ENCODE measurements at regions not wholly inside any gene's neighbourhood (a gene's known extent, or its start where the extent isn't known, plus 50 kb on each side); places are given as distances from the start of the nearest gene placed in this dataset.
A peak's percentile ranks its signal among the peaks of the same experiment; 100 is the strongest.

- no peak for DNase-seq
Observed at GRCh38 chr1:209318181-209319056, 265.1 kb upstream of the CAMK1G start.

GRCh38 chr1:209319057-209319432, 264.5 kb upstream of the CAMK1G start:
- no peak for DNase-seq

DNA sequence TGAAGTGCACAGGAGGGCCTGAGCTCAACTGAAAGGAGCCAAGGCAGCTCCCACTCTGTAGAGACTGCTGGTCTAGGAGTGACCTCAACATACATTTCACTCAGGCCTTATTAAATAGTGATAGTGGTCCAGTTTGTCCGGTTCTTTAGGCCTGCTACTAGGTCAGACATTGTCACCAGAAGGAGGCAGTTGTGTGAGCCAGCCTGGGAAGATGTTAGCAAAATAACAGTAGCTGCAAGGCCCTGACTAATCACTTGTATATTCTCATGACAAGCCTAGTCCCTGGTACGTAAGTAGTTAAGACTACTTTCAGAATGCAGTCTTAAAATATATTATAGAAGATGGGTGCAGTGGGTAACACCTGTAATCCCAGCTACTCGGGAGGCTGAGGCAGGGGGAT, 264.0 kb upstream of the CAMK1G start:
- no peak for DNase-seq

DNA sequence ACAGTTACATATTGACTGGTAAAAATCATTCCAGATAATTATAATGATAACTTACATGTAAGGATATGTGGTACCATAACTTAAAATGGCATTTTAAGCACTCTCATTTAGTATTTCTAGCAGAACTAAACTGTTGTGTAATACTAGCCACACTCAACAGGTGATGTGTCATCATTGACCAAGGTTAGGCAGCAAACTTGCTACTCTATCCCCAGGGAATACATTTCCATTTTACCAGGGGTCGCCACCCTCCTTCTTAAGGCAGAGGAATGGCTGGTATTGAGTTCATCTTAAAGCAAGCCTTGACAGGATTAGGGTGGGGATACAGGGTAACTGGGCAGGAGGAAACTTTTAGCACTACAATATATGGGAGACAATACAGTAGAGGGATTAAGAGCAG, 259.8 kb upstream of the CAMK1G start:
- no peak for DNase-seq

- DNase-seq: no peak
Observed at GRCh38 chr1:209324901-209325871, 258.3 kb upstream of the CAMK1G start.

DNA sequence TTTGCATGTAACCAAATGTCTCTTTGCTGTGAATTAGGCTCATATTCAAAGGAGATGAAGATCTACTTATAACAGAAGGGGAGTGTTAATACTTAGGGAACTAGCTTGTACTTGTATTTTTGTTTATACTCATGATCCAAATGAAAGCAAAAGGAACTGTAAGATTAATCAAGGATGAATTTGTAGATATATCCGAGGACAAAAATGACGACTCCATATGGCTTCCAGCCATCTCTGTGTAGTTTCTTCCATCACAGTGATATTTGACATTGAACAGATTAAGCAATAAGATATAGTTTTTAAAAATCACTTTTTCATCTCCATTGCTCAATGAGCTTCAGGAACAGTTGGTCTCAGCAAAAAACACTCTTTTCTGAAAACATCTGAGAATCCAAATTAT, 257.4 kb upstream of the CAMK1G start:
- no peak for DNase-seq

- DNase-seq: no peak
Observed at GRCh38 chr1:209326831-209327230, 256.7 kb upstream of the CAMK1G start.

DNA sequence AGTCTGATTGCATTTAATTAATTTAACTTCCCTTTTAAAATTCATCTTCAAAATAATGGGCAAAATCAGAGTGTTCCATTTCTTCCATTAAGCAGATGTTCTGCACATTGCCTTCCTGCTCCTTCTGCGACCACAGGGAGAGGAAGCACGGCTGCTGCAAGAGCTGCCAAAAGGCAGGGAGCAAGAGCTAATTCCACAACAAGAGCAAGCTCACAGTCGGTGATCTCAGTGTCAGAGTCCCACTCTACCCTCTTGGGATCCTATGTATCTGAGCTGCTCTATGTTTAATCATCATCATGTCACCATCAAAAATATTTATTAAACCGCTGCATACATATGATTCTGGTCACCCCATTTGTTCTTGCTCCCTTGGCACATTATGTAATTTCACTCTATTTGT, 255.3 kb upstream of the CAMK1G start:
- no peak for DNase-seq

DNA sequence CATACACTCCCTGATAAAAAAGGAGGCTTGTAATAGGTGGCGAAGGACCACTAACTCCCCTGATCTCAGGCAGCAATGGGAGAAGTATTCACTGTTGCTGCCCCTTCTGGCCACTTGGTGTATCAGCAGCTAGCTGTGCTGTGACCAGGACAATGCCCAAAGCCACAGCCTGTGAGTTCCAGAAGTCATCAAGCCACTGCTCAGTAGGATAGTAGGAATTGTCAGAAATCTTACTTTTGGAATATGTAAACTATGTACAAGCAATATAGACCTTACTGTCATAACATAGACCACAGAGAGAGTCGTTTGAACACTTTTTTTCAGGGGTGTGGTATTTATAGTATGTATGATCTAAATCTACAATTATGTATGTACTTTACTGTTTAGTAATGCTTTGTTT, 248.3 kb upstream of the CAMK1G start:
- DNase-seq: peak in 1 of 2 experiments; percentile 3

GRCh38 chr1:209341146-209341545, 242.4 kb upstream of the CAMK1G start:
- no peak for DNase-seq

DNA sequence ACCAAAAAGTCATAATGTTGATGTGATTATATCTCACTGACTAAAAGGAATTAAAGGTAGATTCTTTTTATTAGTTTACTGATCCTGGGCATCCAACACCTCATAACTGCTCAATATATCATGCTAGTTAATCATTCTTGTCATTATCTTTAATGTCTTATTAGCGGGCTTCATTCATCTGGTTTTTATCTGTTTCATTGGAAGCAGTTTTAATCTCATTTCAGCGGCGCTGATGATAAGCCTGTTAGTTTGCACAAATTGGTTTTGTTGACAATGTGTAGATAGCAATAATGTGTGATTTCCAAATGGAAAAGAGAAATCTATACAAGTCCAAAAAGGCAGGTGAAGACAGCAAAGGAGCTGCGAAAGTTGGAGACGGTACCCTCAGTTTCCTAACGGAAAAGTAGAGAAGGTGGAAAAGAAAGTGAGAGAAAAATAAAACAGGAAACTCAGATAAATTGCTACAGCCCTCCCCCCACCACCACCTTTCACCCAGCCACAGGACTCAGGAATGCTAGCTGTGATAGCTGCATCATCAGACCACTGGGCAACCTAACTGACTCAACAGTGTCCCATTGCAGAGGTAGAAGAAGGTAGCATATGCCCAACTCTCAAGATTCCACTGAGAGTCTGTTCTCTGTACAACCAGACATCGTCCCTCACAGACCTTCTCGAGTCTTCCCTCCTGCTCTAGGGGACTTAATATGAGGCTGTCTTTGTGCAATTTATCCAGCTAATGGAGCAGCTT, 241.7 kb upstream of the CAMK1G start:
- DNase-seq: no peak

DNA sequence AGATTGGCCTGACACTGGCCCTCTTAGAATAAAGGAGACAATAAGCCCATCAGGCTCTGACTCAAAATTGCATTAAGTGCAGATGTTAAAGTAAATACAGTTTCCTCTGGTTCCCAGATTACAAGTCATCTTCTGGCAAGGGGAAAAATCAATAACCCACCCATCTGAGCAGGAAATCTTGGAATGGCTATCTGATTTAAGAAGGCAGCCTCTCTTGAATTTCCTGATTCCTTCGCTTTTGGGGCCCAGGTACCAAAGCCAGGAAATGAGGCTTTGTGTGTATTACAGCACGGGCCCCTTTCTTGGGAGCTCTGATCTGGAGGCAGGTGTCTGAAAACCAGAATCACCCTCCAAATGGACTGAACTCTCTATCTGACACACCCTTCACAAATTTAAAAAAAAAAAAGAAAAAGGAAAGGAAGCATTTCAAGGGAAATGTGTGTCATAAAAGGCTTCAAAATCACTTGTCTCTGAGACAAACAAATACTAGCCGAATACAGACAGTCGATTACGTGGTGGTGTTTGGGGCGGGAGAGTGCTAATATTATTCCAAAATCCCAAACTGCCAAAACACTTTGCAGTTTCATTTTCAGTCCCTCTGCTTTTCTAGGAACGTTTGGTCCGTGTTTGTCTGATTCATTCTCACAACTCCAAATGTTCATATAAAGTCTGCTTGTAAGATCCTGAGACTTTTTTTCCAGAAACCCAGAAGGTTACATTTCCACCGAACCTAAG, 240.9 kb upstream of the CAMK1G start:
- DNase-seq: no peak

GRCh38 chr1:209343511-209343910, 240.0 kb upstream of the CAMK1G start:
- no peak for DNase-seq

DNA sequence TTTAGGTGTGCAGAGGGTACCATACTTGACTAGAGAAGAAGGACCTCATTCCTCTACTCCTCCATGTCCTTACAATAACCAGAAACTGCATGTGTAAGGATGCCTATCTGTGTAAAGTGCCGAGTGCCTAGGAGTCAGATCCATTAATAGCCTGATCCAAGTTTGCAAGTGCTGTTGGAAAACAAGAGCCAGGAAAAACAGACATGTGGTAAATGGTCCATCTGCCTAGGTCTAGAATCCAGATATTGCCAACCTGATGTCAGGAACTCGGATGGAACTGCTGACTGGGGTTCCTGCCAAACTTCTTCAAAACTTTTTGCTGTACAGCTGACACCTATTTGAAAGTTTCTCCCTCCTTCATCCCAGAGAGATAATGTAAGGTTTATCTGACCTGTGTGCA, 239.4 kb upstream of the CAMK1G start:
- DNase-seq: no peak

DNA sequence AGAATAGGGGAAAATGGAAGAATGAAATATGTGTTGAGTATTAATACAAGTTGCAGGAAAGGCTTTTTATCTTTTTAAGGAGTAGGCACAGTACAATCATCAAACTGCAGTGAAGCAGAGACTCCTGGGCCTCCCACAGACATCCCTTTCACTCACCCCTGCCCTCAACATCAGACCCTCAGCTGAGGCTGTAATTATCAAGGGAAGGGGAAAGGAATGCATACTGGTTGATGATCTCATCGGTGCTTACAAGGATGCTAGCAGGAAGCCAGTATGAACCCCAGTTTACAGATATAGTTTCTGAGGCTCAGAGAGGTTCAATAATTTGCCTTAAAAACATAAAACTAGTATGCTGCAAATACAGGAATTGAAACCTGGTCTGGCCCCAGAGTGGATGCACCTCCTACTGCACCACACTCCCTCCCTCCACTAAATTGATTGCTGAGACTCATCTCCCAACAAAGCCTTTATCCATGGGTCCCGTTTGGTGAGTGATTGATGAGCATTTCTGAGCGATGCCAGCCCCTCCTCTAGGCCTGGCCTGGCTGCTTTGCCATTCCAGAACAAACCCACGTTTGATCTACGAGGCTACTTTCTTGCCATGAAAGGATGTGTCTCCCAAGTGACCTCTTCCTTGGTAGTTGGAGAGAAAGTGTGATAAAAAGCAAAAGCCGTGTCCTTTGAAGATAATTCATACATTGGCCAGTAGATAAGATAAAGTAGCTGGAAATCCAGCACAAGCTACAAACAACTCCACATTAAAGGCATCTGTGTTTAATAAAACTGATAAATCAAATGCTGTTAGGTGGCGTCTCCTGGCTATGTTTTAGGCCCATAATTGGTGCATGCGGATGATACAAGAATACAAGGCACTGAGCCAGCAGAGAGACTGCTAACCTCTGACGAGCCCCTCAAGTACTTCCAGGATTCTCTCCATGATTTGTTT, 233.9 kb upstream of the CAMK1G start:
- DNase-seq: no peak

- no peak for DNase-seq
Observed at GRCh38 chr1:209353053-209353452, 230.5 kb upstream of the CAMK1G start.

DNA sequence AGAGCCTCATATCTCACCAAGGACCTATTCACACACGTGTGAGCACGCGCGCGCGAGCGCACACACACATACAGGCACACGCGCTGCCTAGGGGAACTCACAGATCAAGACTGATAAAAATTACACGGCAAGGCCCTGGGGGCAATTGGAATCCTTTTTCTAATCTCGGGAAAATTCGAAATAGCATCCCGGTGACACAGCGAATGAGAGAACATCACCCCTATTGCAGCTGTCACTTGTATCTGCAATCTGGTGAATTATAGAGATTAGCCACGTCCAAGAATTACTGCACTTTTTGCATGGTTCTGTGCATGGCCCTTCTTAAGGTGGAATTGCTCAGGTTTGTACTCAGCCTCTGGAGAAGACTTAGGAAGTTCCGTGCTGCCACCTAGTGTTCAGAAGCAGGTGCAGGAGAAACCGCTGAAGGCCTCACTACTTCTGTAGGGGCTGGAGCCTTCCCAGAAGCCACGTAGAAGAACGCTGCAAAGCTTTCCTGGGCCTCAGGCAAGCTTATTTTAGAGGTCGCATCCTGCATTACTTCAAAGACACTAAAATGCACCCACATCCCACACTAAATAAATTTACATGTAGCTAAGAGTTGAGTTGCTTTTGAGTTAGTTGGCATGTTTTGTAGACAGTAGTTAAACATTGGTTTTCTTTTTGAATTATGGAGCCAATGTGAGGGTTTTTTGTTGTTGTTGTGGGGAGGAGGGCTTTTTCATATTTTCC, 229.2 kb upstream of the CAMK1G start:
- peak; percentile 37 to 74 for DNase-seq

GRCh38 chr1:209354840-209355165, 228.7 kb upstream of the CAMK1G start:
- no peak for DNase-seq

DNA sequence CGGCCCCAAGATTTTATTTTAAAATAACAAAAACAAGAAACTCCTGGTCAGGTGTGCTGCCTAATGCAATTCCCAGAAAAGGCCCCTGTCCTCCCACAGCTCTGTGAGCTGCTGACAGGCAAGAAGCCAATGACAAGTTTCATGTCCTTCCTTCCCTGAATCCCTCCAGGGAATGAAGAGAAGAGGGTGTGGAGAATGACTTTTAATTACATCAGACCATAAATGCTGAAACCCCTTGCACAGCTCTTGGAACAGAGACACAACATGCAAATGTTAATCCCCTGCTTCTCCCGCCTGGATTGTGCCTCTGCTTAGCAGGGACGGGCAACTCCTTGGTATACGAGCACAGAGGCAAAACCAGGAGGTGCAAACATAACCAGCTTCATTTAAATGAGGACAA, 228.1 kb upstream of the CAMK1G start:
- no peak for DNase-seq

DNA sequence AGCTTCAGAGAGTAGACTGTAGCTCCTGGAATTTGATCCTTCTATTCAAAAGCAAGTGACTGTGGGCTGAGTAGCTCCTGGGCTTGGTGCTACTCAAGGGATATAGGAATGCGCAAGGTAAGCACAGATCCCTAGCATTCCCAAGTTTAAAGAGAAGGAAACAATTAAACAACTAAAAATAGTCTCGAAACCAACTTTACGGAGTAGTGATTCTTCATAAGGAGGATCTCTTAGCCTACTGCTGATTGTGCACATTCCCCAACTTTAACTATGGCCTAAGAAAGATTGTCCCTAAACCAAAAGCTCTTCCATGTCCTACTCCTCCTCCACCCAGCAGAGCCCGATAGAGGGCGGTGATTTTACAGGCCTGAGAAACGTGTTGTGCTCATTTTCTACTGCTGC, 226.5 kb upstream of the CAMK1G start:
- DNase-seq: no peak

GRCh38 chr1:209363112-209363511, 220.4 kb upstream of the CAMK1G start:
- no peak for DNase-seq
